ENCODE measurements at regions not wholly inside any gene's neighbourhood (a gene's known extent, or its start where the extent isn't known, plus 50 kb on each side); places are given as distances from the start of the nearest gene placed in this dataset.

GRCh38 chr6:15076565-15076964 is 169.3 kb upstream of the JARID2 start:
- Histone ChIP-seq H3K36me3 (ENCODE audit: control insufficient read depth, insufficient read depth, low read length) (no peaks in the 10 kb centered on the region), H3K9me3 (ENCODE audit: control insufficient read depth, insufficient read depth, low read length) (no peaks in the 10 kb centered on the region), H3K4me3 (ENCODE audit: low read depth, low read length) (no peak overlapping the region), H3K9ac (ENCODE audit: low read depth, low read length) (no peak overlapping the region), H3K27me3 (ENCODE audit: control insufficient read depth, insufficient read depth, low read length) (no peaks in the 10 kb centered on the region), H3K4me1 (ENCODE audit: control insufficient read depth, insufficient read depth, low read length) (peaks cover 7% of the 10 kb centered on the region)

GRCh38 chr6:15077006-15077405 is 168.9 kb upstream of the JARID2 start:
- Histone ChIP-seq H3K27me3 (ENCODE audit: control insufficient read depth, insufficient read depth, low read length) (no peaks in the 10 kb centered on the region), H3K4me3 (ENCODE audit: low read depth, low read length) (no peak overlapping the region), H3K36me3 (ENCODE audit: control insufficient read depth, insufficient read depth, low read length) (no peaks in the 10 kb centered on the region), H3K4me1 (ENCODE audit: control insufficient read depth, insufficient read depth, low read length) (peaks cover 7% of the 10 kb centered on the region), H3K9ac (ENCODE audit: low read depth, low read length) (no peak overlapping the region), H3K9me3 (ENCODE audit: control insufficient read depth, insufficient read depth, low read length) (no peaks in the 10 kb centered on the region)

DNA sequence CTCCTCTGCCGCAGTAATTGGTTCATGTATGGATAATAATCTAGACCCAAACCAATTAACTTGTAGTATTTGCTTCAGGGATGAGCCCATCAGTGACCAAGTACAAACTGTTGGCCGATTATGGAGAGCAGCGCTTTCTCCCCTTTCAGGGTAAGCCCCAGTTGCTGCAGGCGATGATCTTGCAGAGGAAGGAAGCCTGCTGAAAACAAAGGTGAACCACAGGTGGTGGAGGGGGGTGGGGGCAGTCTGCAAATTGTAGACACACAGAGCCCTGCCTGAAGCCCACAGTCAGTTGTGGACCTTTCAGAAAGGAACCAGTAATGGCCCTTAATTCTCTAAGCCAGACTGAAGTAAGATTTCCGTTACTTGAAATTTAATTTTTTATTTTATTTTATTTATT is 167.9 kb upstream of the JARID2 start:
- H3K9ac ChIP-seq (ENCODE audit: low read depth, low read length), result no peak overlapping the region
- no peaks in the 10 kb centered on the region for H3K9me3 ChIP-seq (ENCODE audit: control insufficient read depth, insufficient read depth, low read length)
- H3K4me3 ChIP-seq (ENCODE audit: low read depth, low read length), result no peak overlapping the region
- peaks cover 7% of the 10 kb centered on the region for H3K4me1 ChIP-seq (ENCODE audit: control insufficient read depth, insufficient read depth, low read length)
- H3K36me3 ChIP-seq (ENCODE audit: control insufficient read depth, insufficient read depth, low read length), result no peaks in the 10 kb centered on the region
- no peaks in the 10 kb centered on the region for H3K27me3 ChIP-seq (ENCODE audit: control insufficient read depth, insufficient read depth, low read length)

GRCh38 chr6:15079288-15079817 is 166.5 kb upstream of the JARID2 start:
- Histone ChIP-seq H3K4me3 (ENCODE audit: low read depth, low read length) (no peak overlapping the region), H3K4me1 (ENCODE audit: control insufficient read depth, insufficient read depth, low read length) (peaks cover 7% of the 10 kb centered on the region), H3K36me3 (ENCODE audit: control insufficient read depth, insufficient read depth, low read length) (no peaks in the 10 kb centered on the region), H3K9ac (ENCODE audit: low read depth, low read length) (no peak overlapping the region), H3K27me3 (ENCODE audit: control insufficient read depth, insufficient read depth, low read length) (no peaks in the 10 kb centered on the region), H3K9me3 (ENCODE audit: control insufficient read depth, insufficient read depth, low read length) (no peaks in the 10 kb centered on the region)

DNA sequence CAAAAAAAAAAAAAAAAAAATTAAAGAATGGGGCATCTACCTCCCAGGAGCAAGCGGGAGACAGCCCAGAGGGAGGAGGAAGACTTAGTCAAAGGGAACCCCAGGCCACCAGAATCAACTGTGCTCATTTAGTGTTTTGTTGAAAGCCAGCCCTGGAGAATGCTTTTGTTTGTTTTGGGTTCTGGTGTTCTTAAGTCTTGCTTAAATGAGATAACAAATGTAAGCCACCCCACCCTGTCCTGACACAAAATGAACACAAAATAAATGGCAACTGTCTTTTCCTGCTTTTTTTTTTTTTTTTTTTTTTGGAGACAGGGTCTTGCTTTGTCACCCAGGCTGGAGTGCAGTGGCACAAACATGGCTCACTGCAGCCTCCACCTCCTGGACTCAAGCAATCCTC is 165.0 kb upstream of the JARID2 start:
- Histone ChIP-seq H3K27me3 (ENCODE audit: control insufficient read depth, insufficient read depth, low read length) (no peaks in the 10 kb centered on the region), H3K36me3 (ENCODE audit: control insufficient read depth, insufficient read depth, low read length) (no peaks in the 10 kb centered on the region), H3K4me1 (ENCODE audit: control insufficient read depth, insufficient read depth, low read length) (peaks cover 7% of the 10 kb centered on the region), H3K4me3 (ENCODE audit: low read depth, low read length) (no peak overlapping the region), H3K9me3 (ENCODE audit: control insufficient read depth, insufficient read depth, low read length) (no peaks in the 10 kb centered on the region), H3K9ac (ENCODE audit: low read depth, low read length) (no peak overlapping the region)

DNA sequence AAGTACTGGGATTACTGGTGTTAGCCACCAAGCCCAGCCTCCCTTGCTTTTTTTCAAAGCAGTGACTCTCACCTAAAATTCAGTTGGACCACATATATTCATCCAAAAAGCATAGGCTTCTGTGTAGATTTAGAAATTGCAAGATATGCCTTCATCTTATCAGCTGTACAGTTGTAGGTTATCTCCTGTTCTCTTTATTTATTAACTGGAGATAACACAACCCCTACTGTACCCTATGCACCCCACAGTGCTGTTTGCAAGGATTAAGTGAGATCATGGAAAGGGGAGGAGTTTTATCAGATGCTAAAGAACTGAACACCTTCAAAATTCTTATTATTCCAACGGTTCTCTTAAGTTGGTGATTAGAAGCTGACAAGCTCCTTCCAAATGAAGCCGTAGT is 164.4 kb upstream of the JARID2 start:
- Histone ChIP-seq H3K4me3 (ENCODE audit: low read depth, low read length) (no peak overlapping the region), H3K9ac (ENCODE audit: low read depth, low read length) (no peak overlapping the region), H3K27me3 (ENCODE audit: control insufficient read depth, insufficient read depth, low read length) (no peaks in the 10 kb centered on the region), H3K4me1 (ENCODE audit: control insufficient read depth, insufficient read depth, low read length) (peaks cover 7% of the 10 kb centered on the region), H3K9me3 (ENCODE audit: control insufficient read depth, insufficient read depth, low read length) (no peaks in the 10 kb centered on the region), H3K36me3 (ENCODE audit: control insufficient read depth, insufficient read depth, low read length) (no peaks in the 10 kb centered on the region)

- no peak overlapping the region for H3K9ac ChIP-seq (ENCODE audit: low read depth, low read length)
- no peaks in the 10 kb centered on the region for H3K9me3 ChIP-seq (ENCODE audit: control insufficient read depth, insufficient read depth, low read length)
- H3K27me3 ChIP-seq (ENCODE audit: control insufficient read depth, insufficient read depth, low read length), result no peaks in the 10 kb centered on the region
- no peak overlapping the region for H3K4me3 ChIP-seq (ENCODE audit: low read depth, low read length)
- no peaks in the 10 kb centered on the region for H3K36me3 ChIP-seq (ENCODE audit: control insufficient read depth, insufficient read depth, low read length)
- peaks cover 3% of the 10 kb centered on the region for H3K4me1 ChIP-seq (ENCODE audit: control insufficient read depth, insufficient read depth, low read length)
Measured at GRCh38 chr6:15082708-15083107, 163.2 kb upstream of the JARID2 start.

DNA sequence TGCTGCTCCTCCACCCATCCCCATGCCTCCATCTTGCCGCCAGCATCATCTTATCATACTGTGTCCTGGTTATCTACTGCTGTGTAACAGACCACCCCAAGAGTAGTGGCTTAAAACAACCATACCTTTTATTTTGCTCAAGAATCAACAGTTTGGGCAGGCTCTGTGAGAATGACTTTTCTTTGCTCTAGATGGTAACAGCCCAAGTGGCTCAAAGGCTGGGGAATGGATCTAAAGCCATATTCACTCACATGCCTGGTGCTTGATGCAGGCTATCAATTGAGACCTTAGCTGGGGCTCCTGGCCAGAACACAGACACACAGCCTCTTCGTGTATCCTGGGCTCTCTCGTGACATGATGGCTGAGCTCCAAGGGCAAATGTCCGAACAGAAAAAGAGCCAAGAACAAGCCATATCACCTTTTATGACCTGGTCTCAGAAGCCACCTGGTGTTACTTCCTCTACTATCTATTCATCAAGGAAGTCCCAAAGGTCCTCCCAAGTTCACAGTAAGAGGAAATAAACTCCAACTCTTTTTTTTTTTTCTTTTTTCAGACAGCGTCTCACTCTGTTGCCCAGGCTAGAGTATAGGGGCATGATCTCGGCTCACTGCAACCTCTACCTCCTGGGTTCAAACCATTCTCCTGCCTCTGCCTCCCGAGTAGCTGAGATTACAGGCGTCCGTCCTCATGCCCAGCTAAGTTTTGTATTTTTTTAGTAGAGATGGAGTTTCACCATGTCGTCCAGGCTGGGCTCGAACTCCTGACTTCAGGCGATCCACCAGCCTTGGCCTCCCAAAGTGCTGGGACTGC is 159.3 kb upstream of the JARID2 start:
- Histone ChIP-seq H3K9ac (ENCODE audit: low read depth, low read length) (no peak overlapping the region), H3K4me1 (ENCODE audit: control insufficient read depth, insufficient read depth, low read length) (no peaks in the 10 kb centered on the region), H3K27me3 (ENCODE audit: control insufficient read depth, insufficient read depth, low read length) (no peaks in the 10 kb centered on the region), H3K9me3 (ENCODE audit: control insufficient read depth, insufficient read depth, low read length) (no peaks in the 10 kb centered on the region), H3K4me3 (ENCODE audit: low read depth, low read length) (no peak overlapping the region), H3K36me3 (ENCODE audit: control insufficient read depth, insufficient read depth, low read length) (no peaks in the 10 kb centered on the region)

GRCh38 chr6:15087186-15087589 is 158.7 kb upstream of the JARID2 start:
- no peaks in the 10 kb centered on the region for H3K27me3 ChIP-seq (ENCODE audit: control insufficient read depth, insufficient read depth, low read length)
- no peaks in the 10 kb centered on the region for H3K4me1 ChIP-seq (ENCODE audit: control insufficient read depth, insufficient read depth, low read length)
- H3K9ac ChIP-seq (ENCODE audit: low read depth, low read length), result no peak overlapping the region
- H3K36me3 ChIP-seq (ENCODE audit: control insufficient read depth, insufficient read depth, low read length), result no peaks in the 10 kb centered on the region
- no peak overlapping the region for H3K4me3 ChIP-seq (ENCODE audit: low read depth, low read length)
- H3K9me3 ChIP-seq (ENCODE audit: control insufficient read depth, insufficient read depth, low read length), result no peaks in the 10 kb centered on the region

DNA sequence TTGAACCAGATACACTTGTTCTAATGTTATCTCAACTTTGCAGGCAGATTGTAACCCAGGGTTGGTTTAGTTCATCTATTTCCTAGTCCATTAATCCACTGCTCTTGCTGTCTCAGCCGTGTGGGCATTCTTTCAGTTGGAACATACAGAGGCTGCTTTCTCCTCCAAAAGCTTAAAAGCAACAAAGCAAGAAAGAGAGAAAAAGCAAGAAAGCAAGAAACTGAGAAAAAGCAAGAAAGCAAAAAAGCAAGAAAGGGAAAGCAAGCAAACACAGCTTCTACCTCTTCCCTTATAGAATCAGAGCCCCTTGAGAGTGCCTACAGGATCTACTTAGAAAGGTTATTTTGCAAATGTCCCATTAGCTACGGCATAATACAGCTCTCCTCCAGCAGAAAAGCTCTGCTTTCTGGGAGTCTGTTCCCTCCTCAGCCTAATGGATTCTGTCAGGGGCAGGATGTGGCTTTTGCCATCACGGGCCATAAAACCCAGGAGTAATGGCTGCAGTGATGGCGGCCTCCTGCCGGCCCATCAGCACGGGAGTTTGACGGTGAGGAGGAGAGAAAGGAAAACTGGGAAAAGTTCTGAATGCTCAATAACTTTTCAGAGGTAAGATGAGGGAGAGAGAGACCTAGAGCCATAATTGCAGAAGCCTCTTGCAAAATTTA is 156.8 kb upstream of the JARID2 start:
- Histone ChIP-seq H3K9ac (ENCODE audit: low read depth, low read length) (no peak overlapping the region), H3K36me3 (ENCODE audit: control insufficient read depth, insufficient read depth, low read length) (no peaks in the 10 kb centered on the region), H3K9me3 (ENCODE audit: control insufficient read depth, insufficient read depth, low read length) (no peaks in the 10 kb centered on the region), H3K4me1 (ENCODE audit: control insufficient read depth, insufficient read depth, low read length) (no peaks in the 10 kb centered on the region), H3K27me3 (ENCODE audit: control insufficient read depth, insufficient read depth, low read length) (no peaks in the 10 kb centered on the region), H3K4me3 (ENCODE audit: low read depth, low read length) (no peak overlapping the region)

GRCh38 chr6:15089569-15090144 is 156.2 kb upstream of the JARID2 start:
- Histone ChIP-seq H3K27me3 (ENCODE audit: control insufficient read depth, insufficient read depth, low read length) (no peaks in the 10 kb centered on the region), H3K9ac (ENCODE audit: low read depth, low read length) (no peak overlapping the region), H3K9me3 (ENCODE audit: control insufficient read depth, insufficient read depth, low read length) (no peaks in the 10 kb centered on the region), H3K4me3 (ENCODE audit: low read depth, low read length) (no peak overlapping the region), H3K36me3 (ENCODE audit: control insufficient read depth, insufficient read depth, low read length) (no peaks in the 10 kb centered on the region), H3K4me1 (ENCODE audit: control insufficient read depth, insufficient read depth, low read length) (no peaks in the 10 kb centered on the region)

DNA sequence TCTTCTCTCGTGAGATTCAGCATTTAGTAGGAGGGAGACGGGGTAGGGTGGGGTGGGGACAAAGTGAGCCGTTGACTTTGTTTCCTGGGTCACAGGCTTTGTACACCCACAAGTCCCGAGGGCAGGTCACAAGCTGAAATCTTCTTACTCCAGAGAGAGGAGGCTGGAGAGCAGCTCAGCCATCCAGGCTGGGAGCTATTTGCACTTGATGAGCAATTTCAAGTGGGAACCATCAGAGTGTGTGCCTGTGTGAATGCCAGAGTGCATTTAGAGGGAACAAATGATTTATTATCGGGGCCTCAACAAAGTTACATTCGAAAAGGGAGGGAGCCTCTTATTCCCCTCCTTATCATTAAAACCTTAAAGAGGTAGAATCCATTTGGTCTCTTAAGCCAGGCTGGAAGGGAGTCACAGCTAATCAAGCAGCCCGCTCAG is 155.7 kb upstream of the JARID2 start:
- no peaks in the 10 kb centered on the region for H3K27me3 ChIP-seq (ENCODE audit: control insufficient read depth, insufficient read depth, low read length)
- no peaks in the 10 kb centered on the region for H3K9me3 ChIP-seq (ENCODE audit: control insufficient read depth, insufficient read depth, low read length)
- no peak overlapping the region for H3K9ac ChIP-seq (ENCODE audit: low read depth, low read length)
- no peaks in the 10 kb centered on the region for H3K36me3 ChIP-seq (ENCODE audit: control insufficient read depth, insufficient read depth, low read length)
- H3K4me3 ChIP-seq (ENCODE audit: low read depth, low read length), result no peak overlapping the region
- no peaks in the 10 kb centered on the region for H3K4me1 ChIP-seq (ENCODE audit: control insufficient read depth, insufficient read depth, low read length)
